ENCODE measurements at regions not wholly inside any gene's neighbourhood (a gene's known extent, or its start where the extent isn't known, plus 50 kb on each side); places are given as distances from the start of the nearest gene placed in this dataset.

- POLR2A ChIA-PET, result no interaction called here
- H3K36me3 ChIP-seq (ENCODE audit: control insufficient read depth, insufficient read depth, low read length), result no peaks in the 10 kb centered on the region
- no peak for TF ChIP-seq CTCF (IDR thresholded peaks at IDR 0.05; ENCODE audit: insufficient read depth, low read depth, low read length)
- no peak for DNase-seq (ENCODE audit: low read depth)
- no peaks in the 10 kb centered on the region for H3K27me3 ChIP-seq (ENCODE audit: control insufficient read depth, insufficient read depth, low read length)
- H3K4me3 ChIP-seq (ENCODE audit: low read depth, low read length), result no peak overlapping the region
- CTCF ChIA-PET, result no interaction called here
Measured at GRCh38 chr20:60467771-60468170, 509.5 kb downstream of the CDH26 start.

GRCh38 chr20:60469829-60470228, 511.6 kb downstream of the CDH26 start:
- DNase-seq (ENCODE audit: low read depth), result no peak
- ChIA-PET CTCF (interaction anchor here (0.5 kb wide), 1 partner anchor 251 kb away, joined by 3 read pairs; no protein-coding TSS in a partner anchor), POLR2A (no interaction called here)
- Histone ChIP-seq H3K27me3 (ENCODE audit: control insufficient read depth, insufficient read depth, low read length) (no peaks in the 10 kb centered on the region), H3K36me3 (ENCODE audit: control insufficient read depth, insufficient read depth, low read length) (no peaks in the 10 kb centered on the region), H3K4me3 (ENCODE audit: low read depth, low read length) (no peak overlapping the region)
- no peak for TF ChIP-seq CTCF (IDR thresholded peaks at IDR 0.05; ENCODE audit: insufficient read depth, low read depth, low read length)

- Histone ChIP-seq H3K4me3 (ENCODE audit: low read depth, low read length) (no peak overlapping the region), H3K27me3 (ENCODE audit: control insufficient read depth, insufficient read depth, low read length) (no peaks in the 10 kb centered on the region), H3K36me3 (ENCODE audit: control insufficient read depth, insufficient read depth, low read length) (no peaks in the 10 kb centered on the region)
- DNase-seq (ENCODE audit: low read depth), result no peak
- no peak for TF ChIP-seq CTCF (IDR thresholded peaks at IDR 0.05; ENCODE audit: insufficient read depth, low read depth, low read length)
- ChIA-PET POLR2A (no interaction called here), CTCF (interaction anchor here (0.5 kb wide), 1 partner anchor 252 kb away, joined by 3 read pairs; no protein-coding TSS in a partner anchor)
Measured at GRCh38 chr20:60470366-60470765, 512.1 kb downstream of the CDH26 start.

- ChIA-PET POLR2A (no interaction called here), CTCF (interaction anchor here (0.6 kb wide), 1 partner anchor 969 kb away, joined by 3 read pairs; no protein-coding TSS in a partner anchor)
- Histone ChIP-seq H3K4me3 (ENCODE audit: low read depth, low read length) (no peak overlapping the region), H3K27me3 (ENCODE audit: control insufficient read depth, insufficient read depth, low read length) (no peaks in the 10 kb centered on the region), H3K36me3 (ENCODE audit: control insufficient read depth, insufficient read depth, low read length) (no peaks in the 10 kb centered on the region)
- no peak for TF ChIP-seq CTCF (IDR thresholded peaks at IDR 0.05; ENCODE audit: insufficient read depth, low read depth, low read length)
- no peak for DNase-seq (ENCODE audit: low read depth)
Measured at GRCh38 chr20:60473211-60473610, 515.0 kb downstream of the CDH26 start.

- DNase-seq (ENCODE audit: low read depth), result no peak
- Histone ChIP-seq H3K4me3 (ENCODE audit: low read depth, low read length) (no peak overlapping the region), H3K27me3 (ENCODE audit: control insufficient read depth, insufficient read depth, low read length) (no peaks in the 10 kb centered on the region), H3K36me3 (ENCODE audit: control insufficient read depth, insufficient read depth, low read length) (no peaks in the 10 kb centered on the region)
- TF ChIP-seq CTCF (IDR thresholded peaks at IDR 0.05; ENCODE audit: insufficient read depth, low read depth, low read length), result no peak
- ChIA-PET POLR2A (no interaction called here), CTCF (interaction anchor here (0.6 kb wide), 1 partner anchor 523 kb away, joined by 4 read pairs; no protein-coding TSS in a partner anchor)
Measured at GRCh38 chr20:60474385-60474910, 516.2 kb downstream of the CDH26 start.
